ENCODE measurements at regions not wholly inside any gene's neighbourhood (a gene's known extent, or its start where the extent isn't known, plus 50 kb on each side); places are given as distances from the start of the nearest gene placed in this dataset.
"Not testable (repeated sequence)": the region's sequence is repeated elsewhere in the genome, so short reads cannot be mapped to it uniquely, and the experiment has no call there.

DNA sequence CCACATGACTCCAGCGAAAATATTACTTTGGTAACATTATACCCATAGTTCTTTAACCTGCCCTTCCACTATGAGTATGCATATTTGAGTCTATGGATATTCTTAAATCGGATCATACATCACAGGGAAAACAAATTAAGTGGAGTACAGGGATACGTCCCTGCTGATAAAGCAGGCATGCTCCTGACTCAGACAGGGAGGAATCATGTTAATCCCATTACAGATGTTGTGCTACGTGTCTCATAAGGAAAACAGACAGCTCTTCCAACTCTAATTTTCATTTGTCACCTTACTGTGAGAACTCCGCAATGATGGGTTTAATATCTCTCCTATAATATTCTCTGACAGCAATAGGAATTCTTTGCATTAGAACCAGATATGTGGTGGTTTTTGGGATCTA is 469.5 kb upstream of the POM121L12 start:
- DNase-seq: no peak

- DNase-seq: no peak
These were observed 479.6 kb upstream of the POM121L12 start for GRCh38 chr7:52555805-52556204.

DNA sequence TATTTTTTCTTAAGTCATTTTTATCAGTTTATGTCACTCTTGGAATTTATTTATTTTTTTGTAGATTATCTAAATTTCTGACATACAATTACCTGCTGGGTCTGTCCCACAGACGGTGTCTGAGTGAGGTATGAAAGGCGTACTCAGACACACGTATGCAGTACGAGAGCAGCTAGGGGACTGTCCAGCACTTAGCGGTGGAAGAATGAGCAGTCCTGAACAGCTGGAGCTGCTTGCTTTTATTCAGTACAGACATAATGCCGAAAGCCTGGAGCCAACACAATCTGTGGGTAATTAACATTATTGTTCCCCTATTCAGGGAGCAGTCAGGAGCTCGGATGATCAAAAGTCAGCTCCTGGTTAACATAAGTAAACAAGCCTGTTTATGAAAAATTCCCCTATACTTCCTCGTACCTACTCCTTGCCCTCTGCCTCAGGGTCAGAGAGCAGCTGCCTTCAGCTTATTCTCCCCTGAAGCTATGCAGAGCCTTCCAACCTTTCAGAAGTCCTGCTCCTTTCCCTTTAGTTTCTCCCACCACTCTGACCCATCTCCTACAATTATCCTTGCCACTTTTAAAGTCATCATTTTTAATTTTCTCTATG is 488.0 kb upstream of the POM121L12 start:
- no peak for DNase-seq

DNA sequence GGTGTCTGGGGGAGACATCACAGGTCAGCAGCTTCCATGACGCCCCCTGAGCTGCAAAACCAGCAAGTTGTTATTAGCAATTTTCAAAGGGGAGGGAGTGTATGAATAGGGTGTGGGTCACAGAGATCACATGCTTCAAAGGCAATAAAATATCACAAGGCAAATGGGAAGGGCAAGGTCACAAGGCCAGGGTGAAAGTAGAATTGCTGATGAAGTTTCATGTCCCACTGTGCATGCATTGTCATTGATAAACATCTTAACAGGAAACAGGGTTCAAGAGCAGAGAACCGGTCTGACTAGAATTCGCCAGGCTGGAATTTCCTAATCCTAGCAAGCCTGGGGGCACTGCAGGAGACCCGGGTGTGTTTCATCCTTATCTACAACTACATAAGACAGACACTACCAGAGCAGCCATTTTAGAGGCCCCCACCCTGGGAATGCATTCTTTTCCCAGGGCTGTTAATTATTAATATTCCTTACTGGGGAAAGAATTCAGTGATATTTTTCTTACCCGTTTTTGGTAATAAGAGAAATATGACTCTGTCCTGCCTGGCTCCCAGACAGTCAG is 494.2 kb upstream of the POM121L12 start:
- not testable (repeated sequence) for DNase-seq

DNA sequence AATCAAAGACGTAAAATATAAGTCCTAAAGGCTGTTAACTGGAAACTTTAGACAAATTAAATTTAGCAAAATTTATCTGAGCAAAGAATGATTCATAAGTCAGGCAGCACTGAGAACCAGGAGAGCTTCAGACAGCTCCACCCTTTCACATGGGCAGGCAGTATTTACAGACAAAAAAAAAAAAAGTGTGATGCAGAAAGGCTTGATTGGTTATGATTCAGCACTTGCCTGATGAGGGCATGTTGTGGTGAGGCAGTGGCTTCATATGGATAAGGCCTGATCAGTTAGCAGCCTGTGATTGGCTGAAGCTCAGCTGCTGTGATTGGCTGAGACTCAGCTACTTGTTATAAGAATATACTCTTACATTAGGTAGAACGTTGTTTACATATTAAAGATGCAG is 495.4 kb upstream of the POM121L12 start:
- no peak for DNase-seq

GRCh38 chr7:52539414-52539813 is 496.0 kb upstream of the POM121L12 start:
- DNase-seq: no peak

DNA sequence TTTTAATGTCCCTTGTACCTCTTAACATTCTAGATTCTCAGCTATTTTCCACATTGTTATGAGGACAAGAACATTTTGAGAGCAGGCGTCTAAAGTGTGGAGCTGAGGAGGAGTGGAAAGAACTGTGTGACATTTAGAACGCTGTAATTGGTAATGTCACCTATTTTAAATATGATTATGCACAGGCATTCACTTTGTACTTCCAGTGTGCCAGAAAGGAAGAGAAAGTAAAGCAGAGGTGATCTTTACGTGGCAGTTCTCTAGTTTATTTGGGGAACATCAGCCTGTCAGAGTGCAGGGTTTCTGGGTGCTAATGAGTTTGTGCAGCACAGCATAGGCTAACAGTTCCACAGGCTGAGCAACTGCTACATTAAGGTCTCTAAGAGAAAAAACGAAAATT is 498.4 kb upstream of the POM121L12 start:
- no peak for DNase-seq

- DNase-seq: no peak
These were observed 509.6 kb upstream of the POM121L12 start for GRCh38 chr7:52525772-52526341.

GRCh38 chr7:52518869-52519268 is 516.6 kb upstream of the POM121L12 start:
- no peak for DNase-seq

GRCh38 chr7:52512656-52513055 is 522.8 kb upstream of the POM121L12 start:
- no peak for DNase-seq

DNA sequence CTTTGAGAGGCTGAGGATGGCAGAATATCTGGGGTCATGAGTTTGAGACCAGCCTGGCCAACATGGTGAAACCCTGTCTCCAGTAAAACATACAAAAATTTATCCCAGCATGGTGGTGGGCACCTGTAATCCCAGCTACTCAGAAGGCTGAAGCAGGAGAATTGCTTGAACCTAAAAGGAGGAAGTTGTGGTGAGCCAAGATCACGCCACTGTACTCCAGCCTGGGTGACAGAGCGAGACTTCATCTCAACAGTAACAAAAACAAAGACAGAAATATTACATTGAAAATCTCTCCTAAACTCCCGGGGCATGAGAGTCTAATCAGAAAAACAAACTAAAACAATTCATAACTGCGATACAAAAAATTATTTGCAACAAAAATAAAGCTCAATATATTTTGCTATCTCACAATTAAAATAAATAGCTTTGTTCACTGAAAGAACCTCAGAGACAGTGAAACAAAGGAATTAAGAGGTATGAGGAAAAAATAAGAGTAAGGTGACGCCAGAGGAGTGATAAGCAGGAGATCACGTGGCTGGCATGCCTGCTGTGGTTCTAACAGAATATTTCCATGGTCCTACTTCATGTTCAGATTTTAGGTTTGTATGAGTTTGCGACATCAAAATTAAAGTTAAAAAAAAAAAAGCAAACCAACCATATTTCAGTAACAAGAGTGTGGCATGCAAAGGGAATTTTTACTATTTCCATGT is 527.7 kb upstream of the POM121L12 start:
- DNase-seq: no peak

GRCh38 chr7:52506325-52506724 is 529.1 kb upstream of the POM121L12 start:
- no peak for DNase-seq

- DNase-seq: no peak
These were observed 530.9 kb upstream of the POM121L12 start for GRCh38 chr7:52504561-52504960.

DNA sequence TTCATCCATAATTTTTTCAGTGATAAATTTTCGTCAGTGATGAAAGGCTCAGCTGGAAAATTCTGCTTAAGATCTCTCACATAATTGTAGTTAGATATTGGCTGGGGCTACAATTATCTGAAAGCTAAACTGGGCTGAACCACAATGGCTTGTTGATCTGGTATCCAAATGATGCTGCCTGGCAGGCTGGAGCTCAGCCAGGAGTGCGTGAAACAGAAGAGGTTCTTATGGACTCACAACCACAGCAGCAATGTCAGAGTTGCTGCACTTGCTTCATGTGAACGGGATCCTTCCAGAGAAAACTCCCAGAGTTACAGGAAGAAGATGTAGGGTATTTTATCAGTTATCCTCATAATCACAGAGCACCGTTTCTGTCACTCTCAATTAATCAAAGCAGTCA is 533.2 kb upstream of the POM121L12 start:
- no peak for DNase-seq

GRCh38 chr7:52501696-52502095 is 533.7 kb upstream of the POM121L12 start:
- DNase-seq: no peak

- DNase-seq: no peak
These were observed 534.6 kb upstream of the POM121L12 start for GRCh38 chr7:52500841-52501240.

GRCh38 chr7:52498366-52498765 is 537.1 kb upstream of the POM121L12 start:
- DNase-seq: no peak

DNA sequence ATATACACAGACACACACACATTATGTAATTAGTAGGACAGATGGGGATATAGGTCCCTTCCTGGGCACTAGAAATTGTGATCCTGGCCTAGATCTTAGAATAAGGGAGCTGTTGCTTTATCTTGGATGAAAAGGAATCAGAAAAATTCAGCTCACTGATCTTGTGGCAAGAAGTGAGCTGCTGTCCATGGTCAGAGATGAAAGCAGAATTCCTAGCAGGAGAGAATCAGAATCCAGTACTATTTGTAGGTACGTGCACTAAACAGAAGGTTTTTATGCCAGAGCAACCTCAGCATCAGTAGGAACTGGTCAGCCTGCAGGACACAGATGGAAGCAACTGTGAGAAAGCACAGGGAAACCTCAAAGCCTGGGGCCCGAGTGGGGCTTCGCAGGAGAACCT is 549.2 kb upstream of the POM121L12 start:
- no peak for DNase-seq

- DNase-seq: no peak
These were observed 553.4 kb upstream of the POM121L12 start for GRCh38 chr7:52482076-52482475.

DNA sequence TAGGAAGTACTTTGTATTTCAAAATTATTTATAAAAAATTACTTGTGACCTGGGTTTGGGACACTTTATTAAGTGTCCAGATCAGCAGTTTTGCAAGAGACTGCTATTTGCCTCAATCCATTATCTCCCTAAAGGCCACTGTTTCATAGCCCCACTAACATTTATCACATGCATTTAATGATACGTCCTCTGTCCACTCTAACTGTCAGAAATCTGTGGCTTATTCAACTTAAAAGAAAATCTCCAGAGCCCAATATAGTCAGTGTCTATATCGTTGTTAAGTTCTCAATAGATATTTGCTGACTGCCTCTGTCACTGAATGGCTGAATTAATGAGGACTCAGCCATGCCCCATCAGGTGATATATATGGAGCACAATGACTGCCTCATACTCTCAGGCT is 553.9 kb upstream of the POM121L12 start:
- DNase-seq: no peak

GRCh38 chr7:52479990-52480389 is 555.4 kb upstream of the POM121L12 start:
- no peak for DNase-seq

- no peak for DNase-seq
These were observed 560.3 kb upstream of the POM121L12 start for GRCh38 chr7:52475001-52475582.

- DNase-seq: no peak
These were observed 561.7 kb upstream of the POM121L12 start for GRCh38 chr7:52473756-52474155.

Data from right forelimb (tissue), 1 donor.